Endothelial cell of umbilical vein (primary cell): ENCODE measurements at regions not wholly inside any gene's neighbourhood (a gene's known extent, or its start where the extent isn't known, plus 50 kb on each side); places are given as distances from the start of the nearest gene placed in this dataset.
A peak's percentile ranks its signal among the peaks of the same experiment; 100 is the strongest.

Experiments
- CTCF ChIP-seq, 2 donors: IDR thresholded peaks; 1 replicate in 1 of 2; 2 replicates in 1 of 2; pipeline ENCODE4 v1.5.1; 2011; ENCODE audit warnings: low read length in 2 of 2, mild to moderate bottlenecking in 2 of 2, moderate library complexity in 2 of 2, control low read depth in 1 of 2, inconsistent platforms in 1 of 2, low read depth in 1 of 2; ENCODE audit not compliant: insufficient read depth in 1 of 2; ENCODE audit errors: extremely low read depth in 1 of 2
- GATA2 ChIP-seq: IDR thresholded peaks from 2 replicates; pipeline ENCODE4 v1.7.0; 2011; ENCODE audit warnings: low read depth, mild to moderate bottlenecking, moderate library complexity, mixed read lengths, low read length; ENCODE audit not compliant: insufficient read length, insufficient read depth
- JUN ChIP-seq: IDR thresholded peaks from 2 replicates; pipeline ENCODE4 v1.6.1; 2011; ENCODE audit warnings: borderline replicate concordance, low read depth; ENCODE audit not compliant: insufficient read length, insufficient read depth
- POLR2A ChIP-seq: IDR thresholded peaks from 2 replicates; pipeline ENCODE4 v1.6.1; 2012; ENCODE audit warnings: low read depth, mild to moderate bottlenecking, control low read depth, low read length
- POLR2AphosphoS5 ChIP-seq: IDR thresholded peaks from 2 replicates; pipeline ENCODE4 v1.6.1; 2012; ENCODE audit warnings: low read depth, mild to moderate bottlenecking, control low read depth, low read length, moderate library complexity; ENCODE audit not compliant: insufficient read depth

GRCh38 chr15:94164202-94164807 lies 67.1 kb upstream of the MCTP2 start:
- TF ChIP-seq CTCF (IDR thresholded peaks at IDR 0.05; ENCODE audit: extremely low read depth in 1 of 2, insufficient read depth in 1 of 2, low read depth in 1 of 2, low read length in 2 of 2) (peak; percentile 38 to 62), POLR2A (no peak), JUN (no peak), POLR2AphosphoS5 (no peak), GATA2 (no peak)
